GM21717 (cell line): ENCODE measurements at regions not wholly inside any gene's neighbourhood (a gene's known extent, or its start where the extent isn't known, plus 50 kb on each side); places are given as distances from the start of the nearest gene placed in this dataset.

Experiments
- ATAC-seq: cut with Tn5 transposase; IDR thresholded peaks from one replicate; pipeline ENCODE4 v1.9.1; 2021; ENCODE audit warnings: mild to moderate bottlenecking, moderate library complexity; ENCODE audit not compliant: unreplicated experiment

DNA sequence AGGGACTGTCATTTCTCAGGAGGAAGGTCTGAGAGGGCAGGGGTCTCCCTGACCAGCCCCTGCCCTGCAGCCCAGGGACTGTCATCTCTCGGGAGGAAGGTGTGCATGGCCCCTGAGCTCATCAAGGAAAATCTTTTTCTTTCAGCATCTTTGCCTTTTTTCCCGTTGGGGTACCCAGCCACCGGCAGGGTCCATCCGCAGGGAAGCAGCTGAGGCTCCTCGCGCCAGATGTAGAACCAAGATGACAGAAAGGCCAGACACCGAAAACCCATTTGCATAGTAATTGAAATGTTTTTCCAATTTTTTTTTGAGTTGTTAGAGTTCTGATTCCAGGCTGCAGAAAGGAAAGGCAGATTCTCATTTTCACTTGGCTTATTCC lies 613.9 kb downstream of the TBC1D22A start:
- no peak for ATAC-seq

DNA sequence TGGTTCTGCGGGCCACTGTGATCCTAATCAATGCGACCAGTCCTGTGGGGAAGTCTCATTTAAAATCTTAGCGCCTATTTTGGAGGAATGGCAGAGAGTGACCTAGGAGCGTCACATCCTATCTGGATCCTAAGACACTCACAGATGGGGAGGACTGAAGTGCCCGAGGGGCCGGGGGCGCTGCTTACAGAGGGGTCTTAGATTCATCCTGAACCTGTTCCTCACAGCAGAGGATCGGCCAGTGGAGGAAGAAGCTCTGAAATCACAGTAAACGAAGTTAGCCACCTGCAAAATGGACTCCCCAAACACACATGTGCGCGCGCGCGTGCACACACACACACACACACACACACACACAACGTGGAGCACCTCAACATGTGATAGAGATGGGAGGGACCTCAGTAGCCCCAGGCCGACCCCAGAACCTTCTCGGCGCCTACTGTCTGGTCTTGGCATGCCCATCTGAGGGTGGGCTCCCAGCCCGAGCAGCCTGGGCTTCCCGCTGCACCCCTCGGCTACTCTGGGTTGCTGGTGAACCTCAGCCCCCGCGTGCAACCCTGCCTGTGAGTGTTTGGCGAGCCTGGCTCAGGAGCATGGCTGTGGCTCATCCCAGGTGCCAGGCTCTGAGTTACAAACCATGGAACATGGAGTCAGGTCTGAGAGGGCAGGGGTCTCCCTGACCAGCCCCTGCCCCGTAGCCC lies 613.3 kb downstream of the TBC1D22A start:
- no peak for ATAC-seq

DNA sequence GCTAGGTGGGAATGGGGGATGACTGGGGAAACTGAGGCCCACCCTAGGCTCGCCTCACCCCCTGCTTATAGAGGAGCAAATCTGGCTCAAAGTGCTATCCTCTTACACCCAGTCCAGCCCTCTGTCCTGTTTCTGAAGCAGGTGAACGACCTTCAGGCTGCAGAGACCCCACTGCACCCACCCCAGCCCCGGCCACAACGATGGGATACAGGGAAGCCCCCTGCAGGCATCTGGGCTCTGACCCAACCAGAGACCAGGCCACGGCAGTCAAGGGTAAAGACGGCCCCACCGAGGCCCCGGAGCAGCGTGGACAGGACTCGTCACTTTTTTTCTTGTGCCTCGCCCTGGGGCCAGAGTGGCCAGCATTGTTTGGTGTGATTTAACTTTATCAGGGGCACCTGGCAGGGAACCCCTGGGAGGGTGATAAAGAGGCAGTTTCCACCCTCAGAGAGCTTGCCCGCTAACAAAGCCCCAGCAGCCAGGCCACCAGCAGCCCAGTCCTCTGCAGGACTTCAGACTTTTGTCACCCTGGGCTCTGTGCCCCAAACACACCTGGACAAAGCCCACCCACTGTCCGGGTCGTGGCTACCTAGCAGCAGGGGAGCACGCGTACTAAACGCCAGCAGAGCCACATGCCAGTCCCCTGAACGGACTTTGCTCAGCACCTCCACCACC lies 612.6 kb downstream of the TBC1D22A start:
- no peak for ATAC-seq

DNA sequence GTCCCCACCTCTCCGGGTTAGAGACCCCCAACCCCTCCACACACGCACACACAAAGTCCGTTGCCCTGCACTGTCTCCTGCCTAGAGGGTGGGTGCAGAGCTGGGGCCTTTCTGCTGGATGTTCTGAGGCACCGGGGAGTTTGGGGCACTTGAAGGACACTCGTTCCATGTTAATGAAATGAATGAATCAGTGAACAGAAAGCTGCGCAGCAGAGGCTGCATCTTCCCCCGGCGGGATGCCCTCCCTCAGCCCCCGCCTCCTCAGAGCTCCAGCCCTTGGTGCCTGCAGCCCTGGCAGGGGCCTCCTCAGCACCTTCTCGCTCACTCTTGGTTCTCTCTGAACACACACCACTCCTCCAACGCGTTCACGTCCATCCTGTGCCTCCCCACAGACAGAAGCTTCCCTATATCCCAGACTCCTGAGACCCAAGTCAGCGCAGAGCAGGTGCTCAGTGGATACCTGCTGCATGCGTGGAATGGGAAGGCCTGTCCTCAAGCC lies 611.9 kb downstream of the TBC1D22A start:
- ATAC-seq, result no peak

DNA sequence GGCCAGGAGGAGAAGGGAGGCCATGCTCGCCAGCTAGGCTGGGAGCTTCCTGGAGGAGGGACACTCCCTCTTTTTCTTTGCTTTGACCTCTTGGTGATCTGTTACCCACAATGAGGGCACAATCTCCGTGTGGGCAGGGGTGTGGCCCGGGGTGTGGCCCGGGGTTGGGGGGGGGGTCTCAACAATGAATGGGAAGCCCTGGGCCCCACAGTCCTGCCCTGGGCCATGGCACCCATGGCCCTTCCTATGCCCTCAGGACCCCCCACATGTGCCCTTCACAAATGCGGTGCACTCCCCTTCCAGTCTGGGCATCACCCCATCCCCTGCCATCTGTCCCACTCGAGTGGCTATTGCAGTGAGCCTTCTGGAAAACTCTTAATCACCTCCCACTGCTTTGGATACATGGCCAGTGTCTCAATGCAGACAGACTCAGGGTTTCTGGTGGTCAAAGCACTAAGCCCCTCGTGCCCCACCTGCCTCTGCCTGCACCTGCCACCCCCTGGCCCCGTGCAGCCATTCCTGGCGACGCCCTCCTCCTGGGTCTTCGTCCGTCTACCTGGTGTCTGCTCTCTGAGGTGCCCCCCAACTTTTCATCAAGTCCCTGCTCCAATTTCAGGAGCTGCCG lies 611.3 kb downstream of the TBC1D22A start:
- ATAC-seq, result no peak

DNA sequence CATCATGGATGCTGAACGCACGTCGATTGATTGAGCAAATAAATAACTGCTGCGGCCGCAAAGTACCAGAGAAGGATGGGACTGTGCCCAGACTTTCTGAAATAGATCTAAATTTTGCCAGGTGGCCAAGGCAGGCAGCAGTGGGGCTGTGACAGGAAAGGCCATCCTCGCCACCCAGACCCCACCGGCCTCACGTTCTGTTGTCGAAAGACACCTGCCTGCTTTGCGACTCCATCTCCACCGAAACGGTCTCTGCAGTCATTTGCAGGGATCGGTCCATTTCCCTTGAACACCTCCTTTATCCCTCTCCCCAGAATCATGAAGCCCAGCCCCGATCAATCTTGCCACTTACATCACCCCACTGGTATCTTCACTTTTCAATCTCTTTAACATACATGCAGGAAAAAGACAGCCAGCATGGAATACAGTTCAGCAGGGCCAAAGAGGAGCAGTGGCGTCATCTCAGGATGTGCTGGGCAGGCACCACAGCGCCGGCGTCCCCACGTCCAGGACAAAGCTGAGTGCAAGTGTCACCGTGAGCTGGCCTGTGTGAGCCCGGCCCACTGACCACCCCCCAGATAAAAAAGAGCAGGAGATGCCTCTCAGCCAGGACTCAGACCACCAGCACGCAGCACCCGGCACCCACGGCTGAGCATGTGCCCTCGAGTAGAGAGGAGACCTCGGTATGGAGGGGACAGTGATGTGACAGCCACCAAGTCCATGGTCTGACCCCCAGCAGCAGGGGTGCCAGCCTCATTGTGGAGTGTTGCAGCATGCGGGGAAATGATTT lies 610.3 kb downstream of the TBC1D22A start:
- ATAC-seq, result no peak

DNA sequence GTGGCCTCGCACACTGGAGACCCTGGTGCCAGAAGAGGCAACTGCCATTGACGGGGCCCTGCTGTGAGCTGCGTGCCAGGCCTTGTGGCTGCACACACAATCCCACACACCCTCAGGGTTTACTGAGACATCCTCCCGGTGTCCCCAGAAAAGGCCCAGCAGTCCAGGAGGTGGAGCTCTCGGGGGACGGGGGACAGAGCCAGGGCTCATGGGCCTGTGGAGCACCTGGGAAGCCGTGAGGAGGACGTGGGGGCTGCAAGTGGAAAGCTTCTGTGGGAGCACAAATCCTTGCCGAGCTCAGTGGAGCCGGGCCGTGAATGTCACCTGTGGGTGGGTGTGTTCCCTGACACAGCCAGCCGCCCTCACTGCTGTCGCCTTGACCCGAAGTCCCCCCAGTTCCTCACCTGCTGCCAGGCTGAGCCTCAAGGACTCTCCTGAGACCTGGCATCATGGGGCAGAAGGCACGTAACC lies 609.7 kb downstream of the TBC1D22A start:
- no peak for ATAC-seq

DNA sequence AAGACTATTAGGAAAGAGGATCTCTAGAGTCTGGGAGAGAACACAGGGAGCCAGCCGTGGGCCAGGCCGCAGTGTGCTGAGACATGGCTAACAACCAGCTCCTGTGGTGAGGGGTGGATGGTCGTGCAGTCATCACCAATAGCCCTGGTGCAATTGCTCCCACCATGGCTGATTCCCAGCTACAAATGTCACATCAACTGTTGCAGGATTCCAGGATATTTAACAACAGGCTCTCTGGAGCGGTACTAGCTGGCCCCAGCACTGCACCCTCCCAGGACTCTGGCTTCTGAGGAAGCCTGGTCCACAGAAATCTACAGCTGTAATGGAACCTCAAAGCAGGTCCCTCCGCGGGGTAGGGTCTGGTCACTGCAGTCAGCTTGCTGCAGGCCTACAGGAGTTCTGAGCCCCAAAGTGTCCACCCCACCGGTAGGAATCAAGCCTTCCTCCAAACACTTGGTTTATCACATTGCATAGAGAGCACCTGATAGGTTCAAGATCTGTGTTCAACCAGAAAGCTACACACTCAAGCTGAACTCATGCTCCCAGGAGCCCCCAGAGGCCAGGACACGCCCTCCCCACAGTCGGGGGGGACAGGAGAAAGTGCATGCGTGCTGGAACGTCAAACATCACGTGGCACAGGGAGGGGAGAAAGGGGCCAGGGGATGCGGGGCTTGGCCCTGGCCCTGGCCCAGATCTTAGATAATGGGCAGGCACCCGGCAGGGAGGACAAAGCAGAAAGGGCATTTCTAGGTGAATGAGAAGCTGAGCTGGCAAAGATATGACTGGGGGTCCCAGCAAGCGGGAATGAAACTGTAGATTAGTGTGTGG lies 609.0 kb downstream of the TBC1D22A start:
- ATAC-seq, result no peak

DNA sequence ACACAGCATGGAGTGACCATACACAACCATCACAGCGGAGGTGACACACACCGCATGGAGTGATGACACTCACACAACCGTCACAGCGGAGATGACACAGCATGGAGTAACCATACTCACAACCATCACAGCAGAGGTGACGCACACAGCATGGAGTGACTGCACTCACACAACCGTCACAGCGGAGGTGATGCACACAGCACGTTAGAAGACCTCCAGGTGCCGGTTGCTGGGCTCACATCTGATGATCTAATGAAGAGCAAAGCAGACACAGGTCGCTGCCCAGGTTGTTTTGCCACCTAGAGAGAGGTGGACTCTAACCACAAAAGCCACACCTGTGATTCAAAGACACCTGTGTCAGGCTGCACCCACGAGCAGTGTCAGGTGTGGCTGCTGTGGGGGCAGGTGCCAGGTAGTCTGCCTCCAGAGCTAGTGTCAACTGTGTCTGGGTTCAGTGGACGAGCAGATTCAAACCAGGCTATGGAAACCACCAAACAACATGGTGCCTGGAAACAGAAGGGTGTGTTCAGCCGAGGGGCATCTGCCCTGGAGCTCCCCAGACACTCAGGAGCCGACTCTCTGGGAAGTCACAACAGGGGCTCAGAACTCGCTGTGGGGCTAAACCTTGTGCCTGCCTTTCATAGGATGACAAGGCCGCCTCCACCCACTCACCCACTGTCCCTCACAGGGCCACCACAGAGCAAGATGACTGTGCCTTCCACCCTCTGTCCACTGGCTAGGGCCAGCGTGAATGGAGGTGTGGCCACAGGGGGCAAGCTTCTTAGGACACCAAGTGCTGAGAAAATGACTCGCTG lies 608.2 kb downstream of the TBC1D22A start:
- no peak for ATAC-seq

DNA sequence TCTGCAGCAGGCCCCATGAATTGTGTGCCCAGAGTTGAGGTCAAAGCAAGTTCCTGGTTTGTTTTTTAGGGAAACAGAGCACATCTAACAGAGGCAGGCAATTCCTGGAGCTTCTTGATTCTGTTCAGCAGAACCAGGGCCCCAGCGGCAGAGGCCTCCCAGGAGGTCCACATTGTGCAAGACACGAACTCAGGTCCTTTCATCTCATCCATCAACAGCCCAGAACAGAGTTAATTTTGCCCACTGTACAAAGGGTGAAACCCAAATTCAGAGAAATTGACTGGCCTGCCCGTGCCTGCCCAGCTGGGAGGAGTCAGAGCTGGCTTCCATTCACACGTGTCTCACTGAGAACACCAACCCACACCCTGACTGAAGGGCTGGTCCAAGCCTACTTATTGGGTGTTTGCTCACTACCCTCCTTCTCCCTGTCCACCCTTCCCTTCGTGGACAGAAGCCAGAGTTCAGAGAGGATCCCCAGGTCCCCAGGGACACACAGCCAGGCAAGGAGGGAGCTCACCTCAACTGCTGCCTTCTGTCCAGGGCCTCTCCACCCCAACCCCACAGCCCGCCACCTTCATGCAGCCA lies 607.1 kb downstream of the TBC1D22A start:
- no peak for ATAC-seq

DNA sequence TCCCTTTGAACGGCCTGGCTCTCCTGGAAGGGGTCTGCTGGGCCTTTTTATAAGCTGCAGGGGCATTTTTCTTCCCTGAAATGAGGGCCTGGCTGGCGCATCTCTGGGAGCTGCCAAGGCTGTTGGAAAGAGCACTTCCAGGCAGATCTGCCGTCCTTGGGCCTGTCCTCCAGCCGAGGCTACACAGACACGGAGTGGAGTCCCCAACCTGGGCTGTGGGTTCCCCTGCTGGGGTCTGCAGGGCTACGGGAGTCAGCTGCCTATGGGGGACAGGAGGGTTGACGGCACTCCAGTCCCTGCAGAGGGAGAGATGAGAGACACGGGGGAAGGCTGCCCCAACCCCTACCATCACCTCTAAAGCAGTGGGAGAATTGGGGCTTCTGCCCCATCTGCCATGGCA lies 606.6 kb downstream of the TBC1D22A start:
- no peak for ATAC-seq

DNA sequence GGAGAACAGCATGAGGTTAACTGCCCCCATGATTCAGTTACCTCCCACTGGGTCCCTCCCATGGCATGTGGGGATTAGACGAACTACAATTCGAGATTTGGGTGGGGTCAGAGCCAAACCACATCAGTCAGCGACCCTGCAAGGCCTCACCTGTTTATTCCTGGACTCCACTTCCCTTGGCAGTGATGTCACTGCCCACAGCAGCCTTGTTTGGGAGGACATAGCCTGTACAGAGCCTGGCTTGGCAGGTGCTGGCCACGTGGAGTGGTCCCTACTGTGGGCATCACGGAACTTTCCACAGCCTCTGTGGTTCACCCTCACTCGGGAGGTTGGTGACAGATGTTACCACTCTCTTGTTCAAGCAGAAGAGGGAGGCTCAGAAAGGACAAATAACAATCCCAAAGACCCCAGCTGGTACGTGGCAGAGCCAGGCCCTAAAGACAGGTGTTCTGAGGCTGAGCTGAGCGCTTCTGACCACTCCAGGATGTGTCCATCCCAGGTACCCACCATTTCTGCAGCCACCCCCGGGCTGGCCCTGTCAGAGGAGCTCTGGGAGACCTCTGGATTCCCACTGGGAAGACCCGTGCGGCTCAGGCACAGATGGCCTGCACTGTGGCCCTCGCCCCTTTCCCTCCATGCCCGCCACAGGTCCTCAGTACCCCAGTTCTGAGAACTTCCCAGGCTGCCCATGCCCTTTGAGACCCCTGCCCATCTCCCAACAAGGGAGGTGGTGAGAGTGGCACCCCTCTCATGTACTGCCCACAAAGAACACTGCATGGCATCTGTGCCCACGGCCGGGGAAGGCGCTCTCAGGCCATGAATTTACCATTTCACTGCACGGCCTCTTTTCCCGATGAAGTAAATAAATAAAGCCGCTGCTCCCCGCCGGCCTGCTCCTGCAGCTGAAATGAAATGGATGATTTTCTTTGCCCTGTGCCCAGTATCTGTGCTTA lies 605.8 kb downstream of the TBC1D22A start:
- ATAC-seq, result no peak

DNA sequence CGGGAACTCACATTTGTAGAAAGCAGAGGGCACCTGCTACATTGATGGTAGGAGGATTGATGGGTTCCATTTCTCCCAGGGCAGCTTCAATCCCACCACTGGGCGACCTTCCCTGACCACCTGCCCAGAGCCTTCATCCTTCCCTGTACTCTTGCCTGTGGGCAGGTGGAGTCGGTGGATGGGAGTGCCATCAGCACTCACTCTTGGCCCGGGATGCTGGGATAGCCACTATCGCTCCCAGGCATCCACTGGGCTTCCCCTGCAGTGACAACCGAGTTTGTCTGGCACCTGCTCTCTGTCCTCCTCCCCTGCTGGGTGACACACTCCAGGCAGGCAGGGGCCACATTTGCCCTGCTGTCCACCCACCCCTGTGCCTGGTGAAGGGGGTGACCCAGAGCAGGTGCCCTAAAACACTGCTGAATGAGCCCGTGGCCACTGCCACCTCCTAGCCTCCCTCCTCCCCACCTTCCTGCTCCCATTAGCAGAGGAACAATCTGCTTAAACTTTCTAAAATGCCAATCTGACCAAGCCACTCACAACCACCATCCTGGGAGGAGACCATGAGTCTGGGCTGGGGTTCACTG lies 604.7 kb downstream of the TBC1D22A start:
- no peak for ATAC-seq

DNA sequence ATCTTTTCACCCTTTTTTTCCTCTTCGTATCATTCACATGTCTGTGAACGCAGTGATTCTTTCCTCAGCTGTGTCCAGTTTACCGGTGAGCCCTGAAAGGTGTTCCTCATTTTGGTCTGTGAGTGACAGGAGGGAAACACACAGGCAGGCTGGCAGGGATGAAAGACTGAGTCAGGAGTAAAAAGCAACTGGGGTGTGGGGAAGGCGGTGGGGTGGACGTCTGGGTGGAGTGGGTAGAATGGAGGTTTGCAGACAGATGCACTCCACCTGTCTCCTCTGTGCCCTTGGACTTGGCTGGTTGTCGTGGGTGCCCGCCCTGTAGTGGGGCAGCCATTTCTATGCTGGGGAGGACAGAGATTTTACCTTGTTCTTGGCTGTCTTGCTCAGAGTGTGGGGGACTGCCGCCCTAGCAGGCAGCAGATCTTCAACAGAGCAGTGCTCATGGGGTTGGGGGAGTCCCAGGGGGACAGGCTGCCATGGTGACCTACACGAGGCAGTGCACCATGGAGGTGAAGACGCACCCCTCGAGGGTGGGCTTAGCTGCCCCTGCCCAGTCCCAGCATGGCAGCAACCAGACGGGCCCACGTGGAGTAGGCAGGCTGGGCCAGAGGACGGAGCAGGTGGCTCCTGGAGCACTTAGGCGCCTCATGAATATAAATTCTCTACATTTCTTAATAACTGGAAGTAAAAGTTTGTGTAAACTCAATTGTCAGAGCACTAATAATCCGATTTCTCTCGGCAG lies 603.7 kb downstream of the TBC1D22A start:
- ATAC-seq, result no peak

DNA sequence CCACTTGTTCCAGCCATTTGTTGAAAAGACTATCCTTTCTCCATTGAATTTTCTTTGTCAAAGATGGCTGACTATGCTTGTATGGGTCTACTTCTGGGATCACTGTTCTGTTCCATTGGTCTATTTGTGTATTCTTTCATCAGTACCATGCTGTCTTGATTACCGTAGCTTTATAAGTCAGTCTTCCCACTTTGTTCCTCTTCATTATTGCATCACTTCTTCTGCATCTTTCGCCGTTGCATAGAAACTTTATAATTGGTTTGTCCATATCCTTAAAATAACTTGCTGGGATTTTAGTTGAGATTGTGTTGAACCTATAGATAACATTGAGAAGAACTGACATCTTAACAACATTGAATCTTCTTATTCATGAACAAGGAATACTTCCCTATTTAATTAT lies 598.8 kb downstream of the TBC1D22A start:
- ATAC-seq, result no peak

DNA sequence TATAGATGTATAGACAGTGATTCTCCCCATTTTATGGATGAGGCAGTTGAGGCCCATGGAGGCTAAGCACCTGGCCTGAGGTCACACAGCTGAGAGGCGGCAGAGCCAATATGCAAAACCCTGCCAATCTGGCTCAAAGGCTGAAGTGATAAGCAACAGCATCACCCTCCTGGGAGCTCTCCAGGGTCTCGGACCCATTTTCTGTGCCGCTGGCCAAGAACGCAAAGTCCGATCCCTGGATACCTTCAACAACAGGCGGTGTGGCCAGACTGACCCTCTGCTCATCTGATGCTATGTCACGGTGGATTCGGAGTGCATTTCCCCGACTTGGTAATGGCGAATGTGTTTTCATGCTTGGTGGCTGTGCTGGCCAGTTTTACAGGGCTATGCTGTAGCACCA lies 595.0 kb downstream of the TBC1D22A start:
- no peak for ATAC-seq

DNA sequence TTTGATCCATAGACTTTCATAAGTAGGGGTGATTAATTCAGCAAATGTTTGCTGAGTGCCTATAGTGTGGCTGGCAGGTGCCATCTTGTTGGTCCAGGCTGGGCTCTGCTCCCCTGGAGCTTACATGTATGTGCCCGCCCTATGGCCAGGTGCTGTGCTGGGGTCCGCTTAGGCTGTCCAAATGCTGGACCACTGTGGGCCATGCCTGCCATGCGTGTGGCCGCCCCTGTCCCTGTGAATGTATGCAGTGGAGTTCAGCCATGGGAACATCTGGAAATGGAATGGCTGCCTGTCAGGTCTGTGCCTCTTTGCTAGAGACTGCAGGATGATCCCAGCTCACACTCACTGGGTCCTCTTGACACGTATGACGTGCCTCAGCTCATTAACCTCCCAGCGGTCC lies 594.6 kb downstream of the TBC1D22A start:
- no peak for ATAC-seq
